HAP-1 (cell line): ENCODE measurements at regions not wholly inside any gene's neighbourhood (a gene's known extent, or its start where the extent isn't known, plus 50 kb on each side); places are given as distances from the start of the nearest gene placed in this dataset.
A peak's percentile ranks its signal among the peaks of the same experiment; 100 is the strongest.
"Not testable (repeated sequence)": the region's sequence is repeated elsewhere in the genome, so short reads cannot be mapped to it uniquely, and the experiment has no call there.

Source experiments
- DNase-seq, 2 experiments: peaks; one replicate each; pipeline ENCODE4 v3.0.0-alpha.2; 2016 to 2020; ENCODE audit warnings: low spot score in 2 of 2
- H3K27me3 ChIP-seq: fragments of 250-450 bp; sonication (Bioruptor Pico); 2 replicates; pipeline ENCODE4 v1.5.1; 2020; ENCODE audit warnings: low read depth, mild to moderate bottlenecking, moderate library complexity
- H3K36me3 ChIP-seq: fragments of 250-450 bp; sonication (Bioruptor Pico); replicated peaks from 2 replicates; pipeline ENCODE4 v1.5.1; 2020; ENCODE audit warnings: mild to moderate bottlenecking
- H3K4me1 ChIP-seq: fragments of 250-450 bp; sonication (Bioruptor Pico); 2 replicates; pipeline ENCODE4 v1.5.1; 2020; ENCODE audit warnings: mild to moderate bottlenecking
- H3K4me3 ChIP-seq: fragments of 250-450 bp; sonication (Bioruptor Pico); 2 replicates; pipeline ENCODE4 v1.5.1; 2020; ENCODE audit warnings: mild to moderate bottlenecking, moderate library complexity
- H3K9me3 ChIP-seq: fragments of 250-450 bp; sonication (Bioruptor Pico); 2 replicates; pipeline ENCODE4 v1.5.1; 2020; ENCODE audit warnings: mild to moderate bottlenecking, moderate library complexity
- in situ Hi-C: fragments of 300-500 bp; cut with MboI; formaldehyde crosslinking; loops from 3 replicates; pipeline ENCODE4 v1.14.3; 2020; ENCODE audit warnings: low sequenced_read_pairs, inconsistent platforms, mixed read lengths

DNA sequence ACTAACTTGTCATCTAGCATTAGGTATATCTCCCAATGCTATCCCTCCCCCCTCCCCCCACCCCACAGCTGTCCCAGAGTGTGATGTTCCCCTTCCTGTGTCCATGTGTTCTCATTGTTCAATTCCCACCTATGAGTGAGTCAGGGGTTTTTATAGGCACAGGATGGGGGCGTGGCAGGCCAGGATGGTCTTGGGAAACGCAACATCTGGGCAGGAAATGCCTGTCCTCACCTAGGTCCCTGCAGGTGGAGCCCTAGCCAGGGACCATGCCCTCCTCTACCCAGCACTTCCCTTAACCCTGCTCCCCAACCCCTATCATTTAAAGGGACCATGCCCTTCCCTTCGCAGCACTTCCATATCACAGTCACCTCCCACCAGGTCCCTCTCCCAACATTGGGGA, 1430.6 kb downstream of the CDH8 start:
- H3K4me1 ChIP-seq, in situ Hi-C loops, DNase-seq, H3K9me3 ChIP-seq, H3K4me3 ChIP-seq, H3K36me3 ChIP-seq, H3K27me3 ChIP-seq: not testable (repeated sequence)

DNA sequence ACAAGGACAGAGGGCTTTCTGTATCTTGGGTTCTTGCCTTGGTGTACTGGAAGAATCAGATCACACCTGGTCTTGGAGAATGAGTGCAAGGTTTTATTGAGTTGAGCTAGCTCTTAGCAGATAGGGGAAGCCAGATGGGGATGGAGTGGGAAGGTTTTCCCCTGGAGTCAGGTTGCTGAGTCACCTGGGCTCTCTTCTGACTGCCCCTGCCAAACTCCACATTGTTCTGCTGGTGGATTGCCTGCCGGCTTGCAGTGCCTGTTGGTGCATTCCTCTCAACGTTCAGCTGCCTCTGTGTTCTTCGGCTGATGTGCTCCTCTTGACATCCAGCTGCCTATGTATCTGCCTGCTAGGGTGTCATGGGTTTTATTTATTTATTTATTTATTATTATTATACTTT, 1431.1 kb downstream of the CDH8 start:
- Histone ChIP-seq H3K27me3 (no peaks in the 10 kb centered on the region), H3K36me3 (no peaks in the 10 kb centered on the region), H3K4me1 (no peaks in the 10 kb centered on the region), H3K4me3 (no peak overlapping the region), H3K9me3 (no peaks in the 10 kb centered on the region)
- DNase-seq: no peak
- in situ Hi-C loops: no loop called here

DNA sequence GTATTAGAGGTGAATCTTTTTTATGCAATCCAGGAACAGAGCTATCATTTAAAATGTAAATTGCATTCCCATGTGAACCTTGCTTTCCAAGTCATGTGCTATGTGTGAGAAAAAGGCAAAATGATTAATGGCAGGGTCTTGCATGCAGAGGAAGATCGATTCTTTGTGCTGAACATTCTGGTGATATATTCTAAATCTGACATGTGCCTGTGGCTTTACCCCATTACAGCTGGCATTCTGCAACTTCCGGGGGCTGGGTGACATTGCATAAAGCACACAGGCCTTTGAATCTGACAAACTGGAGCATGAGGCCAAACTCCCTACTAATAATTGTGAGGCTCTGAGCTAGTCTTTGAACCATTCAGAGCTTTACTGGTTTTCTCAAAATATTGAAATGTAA, 1449.7 kb downstream of the CDH8 start:
- Histone ChIP-seq H3K27me3 (no peaks in the 10 kb centered on the region), H3K4me3 (no peak overlapping the region), H3K9me3 (no peaks in the 10 kb centered on the region), H3K4me1 (no peaks in the 10 kb centered on the region), H3K36me3 (no peaks in the 10 kb centered on the region)
- DNase-seq: no peak
- in situ Hi-C loops: no loop called here

DNA sequence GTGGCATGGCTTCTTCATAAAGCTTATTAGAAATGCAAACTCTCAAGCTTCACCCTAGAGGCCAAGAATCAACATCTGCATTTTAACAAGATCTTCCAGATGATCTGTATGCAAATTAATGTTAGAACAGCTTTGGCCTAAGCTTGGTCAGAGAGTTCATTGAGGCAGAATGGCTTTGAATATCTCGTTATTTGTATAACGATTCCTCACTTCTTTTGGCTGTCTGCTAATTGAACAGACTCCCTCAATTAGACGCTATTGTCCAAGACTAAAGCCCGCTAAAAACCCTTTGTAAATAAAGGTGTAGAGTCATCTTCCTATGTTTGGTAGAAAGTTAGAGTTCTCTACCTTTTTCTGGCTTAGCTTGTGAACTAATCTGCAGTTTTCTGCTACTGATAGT, 1453.7 kb downstream of the CDH8 start:
- H3K36me3 ChIP-seq: no peaks in the 10 kb centered on the region
- H3K4me3 ChIP-seq: no peak overlapping the region
- no peaks in the 10 kb centered on the region for H3K27me3 ChIP-seq
- in situ Hi-C loops: no loop called here
- H3K9me3 ChIP-seq: no peaks in the 10 kb centered on the region
- DNase-seq: peak in 1 of 2 experiments; percentile 24
- H3K4me1 ChIP-seq: no peaks in the 10 kb centered on the region

DNA sequence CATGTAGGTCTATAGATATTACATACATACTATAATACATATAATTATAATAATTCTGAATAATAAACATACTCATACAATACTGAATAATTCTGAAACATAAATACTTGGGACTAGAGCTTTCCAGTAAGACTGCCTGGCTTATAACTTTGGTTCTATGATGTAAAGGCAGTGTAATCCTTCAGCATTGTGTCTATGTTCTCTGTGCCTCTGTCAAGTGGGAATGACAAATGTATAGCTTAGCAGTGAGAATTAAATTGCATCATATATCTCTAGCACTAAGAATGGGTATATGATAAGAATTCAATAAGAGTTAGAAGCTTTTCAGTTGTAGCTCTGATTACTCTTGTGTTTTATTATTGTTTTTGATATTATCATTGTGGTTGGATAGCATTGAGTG, 1469.3 kb downstream of the CDH8 start:
- H3K4me1 ChIP-seq: no peaks in the 10 kb centered on the region
- no peaks in the 10 kb centered on the region for H3K36me3 ChIP-seq
- H3K9me3 ChIP-seq: no peaks in the 10 kb centered on the region
- DNase-seq: no peak
- in situ Hi-C loops: no loop called here
- H3K4me3 ChIP-seq: no peak overlapping the region
- no peaks in the 10 kb centered on the region for H3K27me3 ChIP-seq

DNA sequence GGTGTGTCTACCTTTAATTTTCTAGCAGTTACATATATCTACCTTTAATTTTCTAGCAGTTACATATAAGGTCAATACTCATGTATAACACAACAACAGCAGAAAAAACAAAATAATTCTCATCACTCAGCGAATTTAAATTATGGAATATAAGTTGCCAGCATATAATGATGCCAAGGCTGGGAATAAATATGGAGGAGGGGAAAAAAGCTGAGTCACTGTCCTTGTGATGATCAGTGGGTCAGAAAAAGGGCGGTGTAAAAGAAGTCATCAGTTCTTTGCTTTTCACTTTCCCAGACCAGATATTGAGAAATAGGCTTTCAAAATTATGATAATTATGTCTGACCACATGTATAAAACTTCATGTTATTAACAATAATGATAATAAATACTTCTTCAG, 1471.7 kb downstream of the CDH8 start:
- Histone ChIP-seq H3K4me1 (no peaks in the 10 kb centered on the region), H3K9me3 (no peaks in the 10 kb centered on the region), H3K36me3 (no peaks in the 10 kb centered on the region), H3K4me3 (no peak overlapping the region), H3K27me3 (no peaks in the 10 kb centered on the region)
- DNase-seq: no peak
- in situ Hi-C loops: no loop called here

DNA sequence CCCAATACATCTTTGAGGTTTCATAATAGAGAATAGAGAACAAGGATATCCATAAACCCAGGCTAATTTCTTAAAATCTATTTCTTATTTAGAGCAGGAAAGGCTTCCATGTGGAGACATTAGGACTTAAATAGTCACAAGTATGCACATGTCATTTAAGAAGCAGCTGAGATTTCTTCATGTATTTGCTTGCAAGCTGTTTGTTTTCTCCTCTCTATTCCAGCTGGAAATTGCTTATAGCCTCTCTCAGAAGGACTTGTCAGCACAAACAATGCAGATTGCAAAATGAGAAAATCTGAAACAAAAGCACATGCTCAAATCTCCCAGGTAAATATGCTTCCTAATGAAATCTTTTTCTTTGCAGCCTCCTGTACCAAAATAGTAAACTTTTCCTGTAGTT, 1473.1 kb downstream of the CDH8 start:
- H3K4me3 ChIP-seq: no peak overlapping the region
- in situ Hi-C loops: no loop called here
- H3K27me3 ChIP-seq: no peaks in the 10 kb centered on the region
- H3K36me3 ChIP-seq: no peaks in the 10 kb centered on the region
- H3K4me1 ChIP-seq: no peaks in the 10 kb centered on the region
- no peak for DNase-seq
- no peaks in the 10 kb centered on the region for H3K9me3 ChIP-seq

DNA sequence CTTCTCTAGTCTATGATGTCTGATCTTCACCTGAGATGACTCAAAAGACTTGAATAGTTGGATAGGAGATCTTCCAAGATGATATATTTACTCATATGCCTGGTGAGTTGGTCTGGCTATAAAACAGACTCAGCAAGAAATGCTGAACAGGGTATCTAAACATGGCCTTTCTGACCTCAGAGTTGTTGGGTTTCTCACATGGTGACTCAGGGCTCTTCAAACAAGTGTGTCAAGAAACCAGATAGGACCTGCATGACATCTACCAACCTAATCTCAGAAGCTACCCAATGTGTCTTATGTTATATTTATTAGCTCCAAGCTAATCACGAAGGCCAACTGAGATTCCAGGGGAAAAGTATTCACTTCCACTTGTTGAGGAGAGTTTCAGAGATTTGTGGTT, 1477.3 kb downstream of the CDH8 start:
- Histone ChIP-seq H3K36me3 (no peaks in the 10 kb centered on the region), H3K4me3 (no peak overlapping the region), H3K4me1 (no peaks in the 10 kb centered on the region), H3K27me3 (no peaks in the 10 kb centered on the region), H3K9me3 (no peaks in the 10 kb centered on the region)
- in situ Hi-C loops: no loop called here
- no peak for DNase-seq

DNA sequence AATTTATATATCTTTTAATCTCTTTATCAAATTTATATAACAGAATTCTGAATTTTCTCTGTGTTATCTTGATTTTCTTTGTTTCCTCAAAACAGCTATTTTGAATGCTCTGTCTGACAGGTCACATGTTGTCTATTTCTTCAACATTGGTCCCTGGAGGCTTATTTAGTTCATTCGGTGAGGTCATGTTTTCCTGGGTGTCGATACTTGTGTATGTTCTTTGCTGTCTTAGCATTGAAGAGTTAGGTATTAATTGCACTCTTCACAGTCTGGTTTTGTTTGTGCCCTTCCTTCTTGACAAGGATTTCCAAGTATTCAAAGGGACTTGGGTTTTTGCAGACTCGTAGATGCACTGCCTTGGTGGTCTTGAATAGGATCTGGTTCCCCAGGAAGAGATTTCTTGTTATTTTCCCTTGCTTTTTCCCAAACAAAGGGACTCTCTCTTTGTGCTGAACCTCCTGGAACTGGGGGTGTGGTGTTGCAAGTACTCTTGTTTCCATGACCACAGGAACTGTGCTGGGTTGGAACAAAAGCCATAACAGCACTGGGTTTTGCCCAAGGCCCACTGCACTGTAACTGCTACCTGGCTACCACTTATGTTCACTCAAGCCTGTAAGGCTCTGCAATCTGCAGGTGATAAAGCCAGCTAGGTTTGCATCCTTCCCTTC, 1483.0 kb downstream of the CDH8 start:
- DNase-seq: no peak
- Histone ChIP-seq H3K4me3 (no peak overlapping the region), H3K36me3 (no peaks in the 10 kb centered on the region), H3K4me1 (no peaks in the 10 kb centered on the region), H3K9me3 (no peaks in the 10 kb centered on the region), H3K27me3 (no peaks in the 10 kb centered on the region)
- in situ Hi-C loops: no loop called here

DNA sequence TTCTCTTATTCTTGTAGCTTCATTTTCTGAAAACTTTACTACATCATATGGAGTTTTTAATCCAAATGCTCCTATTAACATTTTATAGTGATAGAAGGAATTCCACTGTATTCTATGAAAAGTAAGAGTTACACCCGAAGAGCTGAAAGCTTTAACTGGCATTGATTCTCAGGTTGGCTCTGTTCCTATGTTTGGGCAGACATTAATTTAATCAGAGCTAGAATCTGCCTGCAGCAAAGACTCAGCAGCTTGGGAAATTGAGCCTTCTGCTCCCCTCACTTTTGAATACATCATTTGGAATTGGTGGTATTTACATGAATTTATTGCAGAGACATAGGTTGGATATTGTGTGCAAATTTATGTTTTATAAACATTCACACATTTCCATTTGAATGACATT, 1494.7 kb downstream of the CDH8 start:
- in situ Hi-C loops: no loop called here
- Histone ChIP-seq H3K4me3 (no peak overlapping the region), H3K4me1 (no peaks in the 10 kb centered on the region), H3K36me3 (no peaks in the 10 kb centered on the region), H3K27me3 (no peaks in the 10 kb centered on the region), H3K9me3 (no peaks in the 10 kb centered on the region)
- no peak for DNase-seq

DNA sequence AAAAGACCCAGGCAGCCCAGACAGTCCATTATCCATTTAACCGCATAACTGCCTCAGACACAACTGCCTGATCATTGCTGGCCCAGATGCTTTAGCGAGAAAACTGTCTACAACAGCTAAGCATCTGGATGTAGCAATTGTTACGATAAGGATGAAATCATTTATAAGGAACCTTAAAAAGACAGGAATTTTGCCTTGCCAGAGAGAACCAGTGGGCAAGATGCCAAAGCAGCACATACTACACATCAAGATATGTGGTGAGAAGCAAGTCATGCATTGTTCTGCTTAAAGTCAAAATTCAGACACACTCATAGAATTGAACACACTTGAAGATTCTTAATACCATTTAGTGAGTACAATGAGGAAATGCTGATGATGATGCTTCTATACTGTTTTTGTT, 1525.3 kb downstream of the CDH8 start:
- no peak for DNase-seq
- Histone ChIP-seq H3K36me3 (no peaks in the 10 kb centered on the region), H3K9me3 (no peaks in the 10 kb centered on the region), H3K27me3 (no peaks in the 10 kb centered on the region), H3K4me3 (no peak overlapping the region), H3K4me1 (no peaks in the 10 kb centered on the region)
- in situ Hi-C loops: no loop called here

DNA sequence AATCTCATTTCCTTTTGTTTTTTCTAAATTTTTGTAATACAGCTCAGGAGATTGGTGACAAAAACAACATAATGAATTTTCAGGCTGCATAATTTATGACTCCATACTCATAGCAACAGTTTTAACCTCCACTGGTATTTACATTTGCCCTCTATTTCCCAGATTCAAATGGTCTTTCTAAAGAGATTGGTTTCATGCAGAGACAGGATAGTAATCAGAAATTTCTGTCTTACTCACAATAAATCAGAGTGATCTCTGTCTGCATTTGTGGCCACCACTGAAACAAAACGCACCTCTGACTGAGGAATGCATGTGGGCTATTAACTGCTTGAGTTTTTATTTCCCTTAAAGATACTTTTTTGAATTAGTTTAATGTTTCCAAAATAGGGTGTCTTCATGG, 1526.0 kb downstream of the CDH8 start:
- H3K4me3 ChIP-seq: no peak overlapping the region
- in situ Hi-C loops: no loop called here
- DNase-seq: no peak
- H3K9me3 ChIP-seq: no peaks in the 10 kb centered on the region
- H3K4me1 ChIP-seq: no peaks in the 10 kb centered on the region
- H3K27me3 ChIP-seq: no peaks in the 10 kb centered on the region
- H3K36me3 ChIP-seq: no peaks in the 10 kb centered on the region

DNA sequence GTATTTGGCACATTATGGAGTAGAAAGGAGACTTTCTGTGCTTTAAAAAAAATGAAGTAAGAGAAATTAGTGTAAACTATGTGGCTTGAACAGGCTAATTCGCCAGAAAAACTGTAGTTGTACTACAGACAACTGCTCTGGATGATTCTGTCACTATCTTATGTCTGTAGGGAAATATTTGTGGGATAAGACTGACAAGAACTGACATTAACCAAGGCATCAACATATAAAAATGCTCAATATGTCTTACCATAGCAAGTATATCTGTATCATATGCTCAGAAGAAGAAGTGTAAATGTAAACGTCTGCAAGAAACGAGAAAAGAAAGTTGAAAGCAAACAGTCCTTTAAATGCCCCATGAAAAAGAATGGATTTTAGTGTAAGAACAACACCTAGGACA, 1545.0 kb downstream of the CDH8 start:
- in situ Hi-C loops: no loop called here
- H3K36me3 ChIP-seq: no peaks in the 10 kb centered on the region
- no peak for DNase-seq

DNA sequence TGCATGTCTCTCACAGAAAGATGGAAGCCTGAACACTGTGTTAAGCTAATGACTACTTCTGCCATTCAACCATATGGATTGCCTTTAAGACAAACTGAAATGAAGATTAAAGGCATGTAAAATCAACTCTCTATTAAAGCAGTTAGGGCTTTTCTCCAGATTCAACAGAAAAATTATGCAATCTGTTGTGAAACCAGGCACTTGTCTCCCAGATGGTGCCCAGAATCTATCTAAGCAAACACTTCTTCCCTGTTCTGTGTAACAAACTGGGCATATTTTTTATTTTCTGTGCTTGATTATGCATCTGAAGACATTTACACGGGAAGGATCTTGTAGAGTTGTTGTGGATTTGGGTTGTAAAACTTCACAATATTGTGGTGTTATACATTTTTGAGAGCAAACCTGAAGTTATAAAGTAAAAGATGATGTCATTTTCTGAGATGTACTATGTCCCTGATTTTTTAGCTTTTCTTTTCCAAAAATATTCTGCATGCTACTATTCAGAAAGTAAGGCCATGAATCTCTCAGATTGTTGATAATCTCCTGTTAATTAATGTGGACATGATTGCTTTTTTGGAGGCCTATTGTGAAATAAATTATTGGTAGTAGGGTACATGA, 1550.3 kb downstream of the CDH8 start:
- in situ Hi-C loops: no loop called here
- no peaks in the 10 kb centered on the region for H3K27me3 ChIP-seq

More for the DNA sequence above, 1545.0 kb downstream of the CDH8 start:
- Histone ChIP-seq H3K27me3 (no peaks in the 10 kb centered on the region), H3K4me3 (no peak overlapping the region), H3K4me1 (no peaks in the 10 kb centered on the region), H3K9me3 (no peaks in the 10 kb centered on the region)

DNA sequence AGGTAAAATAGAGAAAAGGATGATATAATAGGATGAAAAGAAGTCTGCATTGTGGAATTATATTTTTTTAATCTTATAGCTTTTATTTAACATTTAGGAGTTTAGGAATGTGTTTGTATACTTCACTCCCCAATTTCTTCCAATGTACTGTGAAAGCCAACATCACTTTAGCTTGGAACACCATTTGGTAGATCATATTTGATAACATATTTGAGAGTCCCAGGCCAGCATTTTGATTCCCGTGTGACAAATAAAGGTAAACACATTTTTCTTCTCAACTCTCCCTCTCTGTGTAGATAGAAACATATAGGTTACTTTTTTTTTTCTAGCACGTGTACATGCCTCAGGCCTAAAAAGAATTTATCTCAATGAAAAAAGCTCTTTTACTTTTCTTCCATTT, 1551.3 kb downstream of the CDH8 start:
- no peaks in the 10 kb centered on the region for H3K9me3 ChIP-seq
- in situ Hi-C loops: no loop called here
- H3K4me1 ChIP-seq: no peaks in the 10 kb centered on the region
- H3K4me3 ChIP-seq: no peak overlapping the region
- no peak for DNase-seq
- H3K27me3 ChIP-seq: no peaks in the 10 kb centered on the region
- H3K36me3 ChIP-seq: no peaks in the 10 kb centered on the region

More for the DNA sequence above, 1550.3 kb downstream of the CDH8 start:
- Histone ChIP-seq H3K36me3 (no peaks in the 10 kb centered on the region), H3K4me3 (no peak overlapping the region), H3K9me3 (no peaks in the 10 kb centered on the region), H3K4me1 (no peaks in the 10 kb centered on the region)
- DNase-seq: no peak
